Fibroblast of the aortic adventitia (primary cell): ENCODE measurements at regions not wholly inside any gene's neighbourhood (a gene's known extent, or its start where the extent isn't known, plus 50 kb on each side); places are given as distances from the start of the nearest gene placed in this dataset.
A peak's percentile ranks its signal among the peaks of the same experiment; 100 is the strongest.

Source experiments
- DNase-seq: peaks from one replicate; pipeline ENCODE4 v3.0.0-alpha.2; 2010; ENCODE audit warnings: low read depth
- H3K4me3 ChIP-seq: 2 replicates; pipeline ENCODE4 v1.5.1; 2011; ENCODE audit warnings: low read depth, mild to moderate bottlenecking, control low read depth, low read length, moderate library complexity
- TF ChIP-seq, protein P1 (sequence below): IDR thresholded peaks from 2 replicates; pipeline ENCODE4 v1.5.1; 2011; ENCODE audit warnings: mild to moderate bottlenecking, low read length, control low read depth, inconsistent platforms; ENCODE audit not compliant: insufficient read depth

DNA sequence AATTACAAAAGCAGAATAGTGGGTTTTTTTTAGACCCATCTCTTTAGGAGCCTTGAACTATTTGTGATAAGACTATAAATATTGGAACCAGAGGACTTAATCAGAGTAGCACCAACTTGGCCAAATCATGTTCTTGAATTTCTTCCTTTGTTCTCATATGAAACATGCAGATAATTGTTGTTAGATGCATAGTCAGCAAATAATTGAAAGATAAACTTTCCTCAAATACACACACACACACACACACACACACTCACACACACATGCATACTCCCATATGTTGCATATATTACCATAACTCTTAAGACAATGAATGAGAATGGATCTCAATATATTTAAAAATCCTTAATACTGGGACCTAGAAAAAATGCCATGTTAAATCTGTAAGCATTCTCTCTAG, 310.4 kb downstream of the KCNJ2 start:
- DNase-seq: no peak
- H3K4me3 ChIP-seq: no peak overlapping the region
- TF ChIP-seq, protein P1, sequence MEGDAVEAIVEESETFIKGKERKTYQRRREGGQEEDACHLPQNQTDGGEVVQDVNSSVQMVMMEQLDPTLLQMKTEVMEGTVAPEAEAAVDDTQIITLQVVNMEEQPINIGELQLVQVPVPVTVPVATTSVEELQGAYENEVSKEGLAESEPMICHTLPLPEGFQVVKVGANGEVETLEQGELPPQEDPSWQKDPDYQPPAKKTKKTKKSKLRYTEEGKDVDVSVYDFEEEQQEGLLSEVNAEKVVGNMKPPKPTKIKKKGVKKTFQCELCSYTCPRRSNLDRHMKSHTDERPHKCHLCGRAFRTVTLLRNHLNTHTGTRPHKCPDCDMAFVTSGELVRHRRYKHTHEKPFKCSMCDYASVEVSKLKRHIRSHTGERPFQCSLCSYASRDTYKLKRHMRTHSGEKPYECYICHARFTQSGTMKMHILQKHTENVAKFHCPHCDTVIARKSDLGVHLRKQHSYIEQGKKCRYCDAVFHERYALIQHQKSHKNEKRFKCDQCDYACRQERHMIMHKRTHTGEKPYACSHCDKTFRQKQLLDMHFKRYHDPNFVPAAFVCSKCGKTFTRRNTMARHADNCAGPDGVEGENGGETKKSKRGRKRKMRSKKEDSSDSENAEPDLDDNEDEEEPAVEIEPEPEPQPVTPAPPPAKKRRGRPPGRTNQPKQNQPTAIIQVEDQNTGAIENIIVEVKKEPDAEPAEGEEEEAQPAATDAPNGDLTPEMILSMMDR: no peak

DNA sequence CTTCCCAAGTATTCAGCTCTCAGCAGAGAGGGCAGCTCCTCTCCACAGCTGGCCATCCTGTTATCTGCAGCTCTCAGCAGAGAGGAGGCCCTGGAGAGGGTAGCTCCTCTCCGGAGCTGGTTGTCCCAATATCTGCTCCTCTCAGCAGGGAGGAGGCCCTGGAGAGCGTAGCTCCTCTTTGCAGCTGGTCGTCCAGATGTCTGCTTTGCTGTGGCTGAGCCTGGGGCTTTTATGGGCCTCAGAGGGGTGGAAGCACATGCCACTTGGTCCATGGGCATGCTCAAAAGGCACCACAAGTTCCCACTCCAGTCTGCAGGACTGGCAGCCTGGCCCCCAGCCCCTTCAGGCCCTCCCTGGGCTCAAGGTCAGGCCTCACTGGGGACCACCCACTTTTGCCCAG, 314.3 kb downstream of the KCNJ2 start:
- DNase-seq: no peak
- no peak overlapping the region for H3K4me3 ChIP-seq
- TF ChIP-seq, protein P1: no peak

DNA sequence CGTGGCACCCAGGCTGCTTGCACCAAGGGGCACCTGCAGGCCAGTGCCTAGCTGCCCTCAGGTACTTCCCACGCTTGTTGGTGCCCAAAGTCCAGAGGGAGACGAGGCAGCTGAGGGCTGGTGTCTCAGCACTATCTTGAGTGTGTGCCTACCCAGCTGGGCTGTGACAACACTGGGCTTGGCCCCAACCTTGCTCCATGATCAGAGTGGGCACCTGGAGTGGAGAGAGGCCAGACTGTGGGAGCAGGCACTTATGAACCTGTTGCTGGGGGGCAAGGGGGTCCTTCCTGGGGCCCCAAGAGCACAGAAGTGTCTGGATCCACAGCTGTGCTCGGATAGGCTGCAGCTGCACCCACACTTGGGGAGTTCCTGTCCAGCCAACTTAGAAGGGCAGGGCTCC, 314.7 kb downstream of the KCNJ2 start:
- no peak overlapping the region for H3K4me3 ChIP-seq
- TF ChIP-seq, protein P1: no peak
- DNase-seq: no peak

DNA sequence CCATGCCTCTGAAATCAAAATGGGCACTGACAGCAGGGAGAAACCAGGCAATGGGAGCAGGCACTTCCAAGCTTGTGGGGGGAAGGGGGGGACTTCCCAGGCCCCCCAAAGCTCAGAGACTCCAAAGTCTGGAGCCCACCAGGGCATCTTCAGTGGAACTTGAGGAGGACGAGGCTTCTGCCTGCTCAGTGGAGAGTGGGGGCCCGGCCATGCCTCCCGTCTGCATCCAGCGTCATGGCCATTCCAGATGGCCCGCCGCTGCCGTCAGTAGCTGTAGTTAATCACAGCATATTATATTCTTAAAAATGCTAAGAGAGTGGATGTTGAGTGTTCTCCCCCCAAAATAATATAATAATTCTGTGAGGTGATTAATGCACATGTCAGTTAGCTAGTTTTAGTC, 315.2 kb downstream of the KCNJ2 start:
- H3K4me3 ChIP-seq: no peak overlapping the region
- TF ChIP-seq, protein P1: no peak
- no peak for DNase-seq

DNA sequence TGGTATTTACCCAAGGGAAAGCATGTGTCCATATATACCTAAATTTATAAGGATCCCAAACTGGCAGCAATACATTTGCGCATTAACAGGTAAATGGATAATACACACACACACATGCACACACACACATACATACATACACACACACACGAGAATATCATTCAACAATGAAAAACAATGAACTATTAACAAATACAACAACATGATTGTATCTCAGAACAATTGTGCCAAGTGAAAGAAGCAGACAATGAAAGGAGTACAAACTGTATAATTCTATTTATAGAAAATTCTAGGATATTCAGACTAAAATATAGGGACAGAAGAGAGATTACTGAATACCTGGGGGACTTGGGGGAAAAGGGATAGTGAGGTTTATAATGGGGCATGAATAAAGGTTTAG, 323.0 kb downstream of the KCNJ2 start:
- no peak for DNase-seq
- TF ChIP-seq, protein P1: no peak

DNA sequence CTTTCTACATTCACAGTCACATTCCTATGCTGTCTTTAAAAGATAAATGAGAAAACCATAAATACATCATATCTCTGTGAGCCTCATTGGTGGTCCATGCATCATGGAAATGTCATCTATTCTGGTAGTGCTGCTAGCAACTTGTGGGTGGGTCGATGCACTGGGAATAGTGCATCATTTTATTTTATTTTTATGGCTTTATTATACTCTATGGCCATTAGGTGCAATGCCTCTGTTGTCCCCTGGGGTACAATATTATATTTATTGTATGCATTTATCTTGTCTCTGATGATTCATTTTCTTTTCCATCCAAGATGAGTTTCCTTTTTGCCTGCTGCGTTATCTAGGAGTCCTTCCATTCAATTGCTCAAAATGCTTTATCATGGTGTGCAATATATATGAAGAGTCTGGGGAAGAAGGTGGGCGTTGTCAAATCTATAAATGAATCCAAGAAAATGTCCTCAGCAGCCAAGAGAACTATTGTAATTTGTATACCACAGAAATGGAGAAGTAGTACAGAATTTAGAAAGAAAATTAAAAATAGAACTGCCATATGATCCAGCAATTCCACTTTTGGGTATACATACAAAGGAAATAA, 324.0 kb downstream of the KCNJ2 start:
- no peak overlapping the region for H3K4me3 ChIP-seq
- TF ChIP-seq, protein P1: peak; percentile 6
- no peak for DNase-seq

More for the DNA sequence above, 323.0 kb downstream of the KCNJ2 start:
- no peak overlapping the region for H3K4me3 ChIP-seq

DNA sequence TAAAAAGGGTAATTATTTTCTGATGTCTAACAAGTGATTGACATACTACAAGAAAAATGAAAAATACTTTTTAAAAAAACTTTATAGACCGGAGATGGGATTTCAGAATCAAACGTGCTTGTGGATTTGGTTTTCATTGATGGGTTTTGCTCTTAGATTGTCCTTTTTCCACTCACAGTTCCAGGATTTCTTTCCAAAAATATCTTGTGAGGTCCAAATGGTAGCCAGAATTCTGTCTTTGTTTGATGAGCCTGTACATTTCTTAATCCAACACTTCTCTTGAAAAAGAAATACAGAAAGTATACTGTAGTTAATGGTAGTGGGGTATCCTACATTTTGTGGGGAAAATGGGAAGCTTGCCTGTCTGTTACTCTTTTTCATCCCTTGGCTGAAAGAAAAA, 329.3 kb downstream of the KCNJ2 start:
- TF ChIP-seq, protein P1: no peak
- no peak overlapping the region for H3K4me3 ChIP-seq
- no peak for DNase-seq
